Activated CD4-positive, alpha-beta T cell treated with anti-CD3 and anti-CD28 coated beads for 48 hours (primary cell): ENCODE measurements at regions not wholly inside any gene's neighbourhood (a gene's known extent, or its start where the extent isn't known, plus 50 kb on each side); places are given as distances from the start of the nearest gene placed in this dataset.
"Not testable (repeated sequence)": the region's sequence is repeated elsewhere in the genome, so short reads cannot be mapped to it uniquely, and the experiment has no call there.

Experiments
- DNase-seq: peaks from one replicate; pipeline ENCODE4 v3.0.0-alpha.2; 2020

DNA sequence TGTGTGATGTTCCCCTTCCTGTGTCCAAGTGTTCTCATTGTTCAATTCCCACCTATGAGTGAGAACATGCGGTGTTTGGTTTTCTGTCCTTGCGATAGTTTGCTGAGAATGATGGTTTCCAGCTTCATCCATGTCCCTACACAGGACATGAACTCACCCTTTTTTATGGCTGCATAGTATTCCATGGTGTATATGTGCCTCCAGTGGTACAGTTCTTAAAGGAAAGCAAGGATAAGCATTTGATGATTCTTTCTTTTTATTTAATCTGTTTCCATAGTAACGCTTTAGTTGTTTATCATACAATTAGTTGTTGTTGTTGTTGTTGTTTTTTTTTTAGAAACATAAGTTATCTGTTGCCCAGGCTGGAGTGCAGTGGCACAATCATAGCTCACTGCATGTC is 133.1 kb downstream of the TSEN15 start:
- DNase-seq, result not testable (repeated sequence)

DNA sequence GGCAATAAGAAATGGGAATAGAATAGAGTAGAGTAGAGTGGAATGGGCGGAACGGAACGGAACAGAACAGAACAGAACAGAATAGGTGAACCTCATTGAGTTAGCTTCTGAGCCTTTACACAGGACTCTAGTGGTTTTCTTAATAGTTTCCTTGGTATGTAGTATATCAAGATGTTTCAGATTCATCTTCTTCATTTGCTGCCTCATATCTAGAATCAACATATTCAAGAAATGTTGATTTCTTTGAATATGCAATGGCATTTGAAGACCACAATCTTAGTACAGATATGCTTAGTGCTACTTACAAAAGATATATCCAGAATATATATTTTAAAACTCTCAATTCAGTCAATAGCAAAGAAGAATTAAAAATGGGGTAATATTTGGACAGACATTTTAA is 133.8 kb downstream of the TSEN15 start:
- DNase-seq, result no peak

DNA sequence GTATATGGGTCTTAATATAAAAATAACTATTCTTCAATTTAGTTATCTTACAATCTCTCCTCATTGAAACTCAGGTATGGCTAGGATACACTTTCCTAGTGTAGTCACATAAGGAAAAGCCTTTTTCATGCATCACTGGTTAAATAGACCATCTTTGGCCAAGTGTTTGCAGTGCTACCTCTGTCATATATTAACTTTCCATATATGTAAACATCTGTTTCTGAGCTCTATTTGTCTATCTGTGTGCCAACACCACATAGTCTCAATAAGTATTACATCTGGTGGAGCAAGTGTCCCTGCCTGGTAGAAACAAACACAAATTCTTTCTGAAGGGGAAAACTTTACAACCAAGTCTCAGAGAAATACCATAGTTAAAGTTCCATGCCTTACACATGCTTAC is 134.6 kb downstream of the TSEN15 start:
- no peak for DNase-seq

DNA sequence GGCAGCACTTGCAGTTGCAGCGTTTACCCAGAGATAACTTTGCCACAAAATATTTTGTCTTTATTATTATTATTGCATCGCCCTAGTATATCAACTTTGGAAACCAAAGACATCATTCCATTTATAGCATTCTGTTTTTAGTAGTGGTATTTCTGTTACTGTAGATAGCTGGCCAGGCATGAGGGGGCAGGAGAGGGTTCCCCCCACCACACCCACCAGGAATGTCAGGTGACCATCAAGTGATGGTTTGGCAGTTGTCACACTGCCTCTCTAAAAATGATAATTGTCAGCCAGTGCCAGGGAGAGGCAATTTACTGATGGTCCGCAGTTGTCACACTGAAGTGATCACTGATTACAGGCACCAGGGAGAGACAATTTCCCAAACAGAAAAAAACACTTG is 135.6 kb downstream of the TSEN15 start:
- DNase-seq, result no peak

DNA sequence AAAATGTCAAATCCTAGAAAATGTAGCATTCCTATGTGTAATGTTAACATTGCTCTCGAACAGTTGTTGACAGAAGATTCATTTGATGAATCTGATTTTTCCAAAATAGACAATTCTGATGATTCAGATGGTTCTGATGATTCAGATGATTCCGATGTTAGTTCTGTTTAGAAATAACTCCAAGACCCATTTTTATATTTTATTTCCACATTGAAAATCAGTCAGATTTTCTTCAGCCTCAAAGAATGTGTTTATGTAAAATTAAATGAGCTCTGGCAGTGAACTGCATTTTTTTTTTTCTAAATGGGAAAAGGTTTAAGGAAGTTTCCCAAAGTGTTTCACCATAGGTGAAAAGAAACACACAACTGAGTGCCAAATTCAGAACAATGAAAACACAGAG is 136.5 kb downstream of the TSEN15 start:
- no peak for DNase-seq

DNA sequence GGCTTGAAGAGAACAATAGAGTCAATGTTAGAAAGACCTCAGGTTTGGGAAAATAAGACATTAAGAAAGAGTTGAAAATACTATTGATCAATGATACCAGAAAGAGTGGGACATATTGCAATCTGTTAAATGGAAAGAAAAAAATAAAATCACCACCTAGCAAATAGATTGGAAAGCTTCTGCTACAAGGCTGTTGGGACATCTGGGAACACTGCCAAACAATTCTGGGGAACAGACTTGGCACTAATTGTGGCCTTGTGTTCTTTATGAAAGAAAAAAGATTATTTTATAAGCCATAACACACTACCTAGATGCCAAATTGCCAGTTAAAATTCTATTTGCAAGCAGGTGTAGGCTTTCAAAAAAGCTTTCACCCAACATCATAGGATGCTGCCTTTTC is 137.8 kb downstream of the TSEN15 start:
- DNase-seq, result no peak

DNA sequence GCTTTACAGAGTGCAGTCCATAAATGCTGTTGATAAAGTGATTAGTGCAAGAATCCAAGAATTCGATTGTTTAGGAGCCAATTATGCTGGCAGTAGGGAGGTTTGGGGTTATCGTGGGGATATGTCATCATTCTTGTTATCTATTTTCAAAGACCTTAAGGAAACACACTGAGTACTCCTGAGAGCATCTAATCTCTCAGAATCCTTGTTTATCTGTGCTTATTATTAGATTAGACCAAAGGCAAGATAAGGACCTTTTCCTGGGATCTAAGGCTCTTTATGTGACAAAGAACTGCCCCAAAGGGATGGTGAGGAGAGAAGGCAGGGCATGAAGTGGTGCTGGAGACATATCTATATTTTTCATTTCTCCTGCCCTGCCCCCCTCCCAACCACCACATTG is 139.1 kb downstream of the TSEN15 start:
- DNase-seq, result no peak

DNA sequence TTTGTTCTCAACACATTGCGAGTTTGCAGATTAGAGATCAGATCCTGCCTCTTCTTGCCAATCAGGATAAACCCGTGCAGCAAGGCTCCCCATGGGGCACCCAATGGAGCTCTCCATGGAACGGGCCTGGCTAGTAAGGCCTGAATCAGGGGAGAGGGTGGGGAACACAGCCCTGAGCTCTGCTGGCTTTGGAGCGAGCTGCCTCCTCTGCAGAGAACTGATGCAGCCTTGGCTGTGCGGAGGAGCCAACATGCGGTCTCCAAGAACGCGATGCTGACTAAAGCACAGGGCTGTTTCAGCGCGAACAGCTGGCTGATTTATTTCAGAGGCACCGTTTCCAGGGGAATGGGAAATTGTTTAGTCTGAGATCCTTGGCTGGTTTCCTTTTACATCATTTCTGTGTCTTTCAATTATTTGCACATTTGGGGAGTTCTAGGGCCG is 139.7 kb downstream of the TSEN15 start:
- DNase-seq, result no peak

DNA sequence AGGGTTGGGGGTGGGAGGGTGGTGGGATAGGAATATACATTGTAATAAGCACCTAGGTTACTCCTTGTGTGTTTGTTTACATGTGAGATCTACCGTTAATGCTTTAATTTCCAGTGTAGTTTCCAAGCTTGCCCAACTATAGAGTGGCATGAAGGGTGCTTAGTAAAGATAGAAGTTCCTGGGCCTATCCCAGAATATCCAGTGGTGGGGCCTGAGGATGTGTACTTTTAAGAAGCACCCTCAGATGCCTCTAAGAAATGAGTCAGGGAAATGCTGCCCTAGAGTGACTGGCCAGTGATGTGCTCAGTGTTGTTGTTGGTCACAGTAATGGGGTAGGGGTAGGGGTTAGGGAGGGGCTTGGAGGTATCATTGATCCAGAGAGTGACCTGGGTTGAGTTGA is 141.3 kb downstream of the TSEN15 start:
- DNase-seq, result no peak

DNA sequence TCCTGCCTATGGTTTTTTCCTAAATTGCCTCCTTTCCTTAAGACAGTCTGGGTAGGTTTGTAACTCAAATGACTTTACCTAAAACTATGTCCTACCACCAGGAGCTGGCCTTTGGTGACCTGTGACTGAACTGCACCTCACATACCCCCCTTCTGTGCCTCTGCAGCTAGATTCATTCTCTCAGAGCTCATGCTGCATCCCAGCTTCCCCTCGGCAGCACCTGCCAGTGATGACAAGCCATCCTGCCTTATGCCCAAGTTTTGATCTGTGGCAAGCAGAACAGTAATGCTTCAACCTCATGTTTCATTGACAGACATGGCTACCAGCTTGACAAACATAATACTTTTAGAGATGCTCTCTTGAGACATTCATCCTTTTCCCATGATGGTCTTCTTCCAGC is 141.9 kb downstream of the TSEN15 start:
- DNase-seq, result no peak

DNA sequence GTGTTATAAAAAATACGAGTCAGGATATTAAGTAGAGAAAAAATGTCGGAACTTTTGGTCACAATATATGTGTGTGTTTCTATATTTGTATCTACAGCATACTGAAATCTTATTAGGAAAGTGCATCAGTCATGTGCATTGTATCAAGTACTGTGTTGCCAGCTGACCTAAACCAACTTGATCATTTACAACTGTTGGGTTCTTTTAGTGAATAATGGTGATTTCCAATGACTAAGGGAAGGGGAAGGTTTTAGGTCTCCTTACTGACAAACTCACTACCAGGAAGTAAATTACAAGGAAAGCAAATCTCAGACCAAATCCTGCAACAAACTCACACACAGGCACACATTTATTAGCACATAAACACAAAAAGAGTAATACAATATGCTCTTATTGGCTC is 142.7 kb downstream of the TSEN15 start:
- no peak for DNase-seq

DNA sequence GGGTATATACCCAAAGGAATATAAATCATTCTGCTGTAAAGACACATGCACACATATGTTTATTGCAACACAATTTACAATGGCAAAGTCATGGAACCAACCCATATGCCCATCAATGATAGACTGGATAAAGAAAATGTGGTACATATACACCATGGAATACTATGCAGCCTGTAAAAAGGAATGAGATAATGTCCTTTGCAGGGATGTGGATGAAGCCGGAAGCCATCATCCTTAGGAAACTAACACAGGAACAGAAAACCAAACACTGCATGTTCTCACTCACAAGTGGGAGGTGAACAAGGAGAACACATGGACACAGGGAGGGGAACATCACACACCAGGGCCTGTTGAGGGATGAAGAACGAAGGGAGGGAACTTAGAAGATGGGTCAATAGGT is 144.2 kb downstream of the TSEN15 start:
- not testable (repeated sequence) for DNase-seq

DNA sequence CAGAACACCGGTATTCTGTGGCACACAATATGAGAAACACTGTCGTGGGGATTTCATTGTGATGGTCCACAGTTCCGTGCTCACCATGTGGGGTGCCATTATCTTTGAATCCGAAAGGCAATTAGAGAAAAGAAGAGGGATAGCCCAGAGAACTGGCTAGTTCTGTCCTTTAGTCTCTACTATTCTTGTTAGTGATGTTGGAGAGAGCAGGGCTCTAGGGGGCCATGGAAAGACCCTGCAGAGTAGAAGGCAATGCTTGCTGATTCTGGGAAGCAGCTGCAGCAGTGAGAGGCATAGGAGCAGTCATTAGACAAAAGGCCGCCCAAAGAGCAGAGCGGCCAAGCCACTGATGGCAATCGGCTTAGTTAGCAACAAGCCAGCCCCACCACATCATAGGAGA is 146.3 kb downstream of the TSEN15 start:
- DNase-seq, result no peak

DNA sequence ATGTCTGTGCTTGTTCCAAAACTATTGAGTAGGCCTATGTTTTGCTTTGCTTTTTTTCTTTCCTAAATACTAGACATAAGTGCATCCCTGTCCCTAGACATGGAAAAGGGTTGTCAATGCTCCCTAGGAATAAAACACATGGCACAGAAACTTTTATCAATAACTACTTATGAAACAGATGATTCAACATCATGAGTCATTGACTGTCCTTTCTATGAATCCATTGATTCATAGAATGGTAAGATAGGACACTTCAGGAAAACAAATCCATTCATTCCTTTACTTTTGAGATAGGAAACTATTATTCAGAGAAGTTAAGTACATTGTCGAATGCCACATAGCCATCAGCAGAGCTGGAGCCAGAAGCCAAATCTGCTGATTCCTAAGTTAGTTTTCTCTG is 147.5 kb downstream of the TSEN15 start:
- no peak for DNase-seq

DNA sequence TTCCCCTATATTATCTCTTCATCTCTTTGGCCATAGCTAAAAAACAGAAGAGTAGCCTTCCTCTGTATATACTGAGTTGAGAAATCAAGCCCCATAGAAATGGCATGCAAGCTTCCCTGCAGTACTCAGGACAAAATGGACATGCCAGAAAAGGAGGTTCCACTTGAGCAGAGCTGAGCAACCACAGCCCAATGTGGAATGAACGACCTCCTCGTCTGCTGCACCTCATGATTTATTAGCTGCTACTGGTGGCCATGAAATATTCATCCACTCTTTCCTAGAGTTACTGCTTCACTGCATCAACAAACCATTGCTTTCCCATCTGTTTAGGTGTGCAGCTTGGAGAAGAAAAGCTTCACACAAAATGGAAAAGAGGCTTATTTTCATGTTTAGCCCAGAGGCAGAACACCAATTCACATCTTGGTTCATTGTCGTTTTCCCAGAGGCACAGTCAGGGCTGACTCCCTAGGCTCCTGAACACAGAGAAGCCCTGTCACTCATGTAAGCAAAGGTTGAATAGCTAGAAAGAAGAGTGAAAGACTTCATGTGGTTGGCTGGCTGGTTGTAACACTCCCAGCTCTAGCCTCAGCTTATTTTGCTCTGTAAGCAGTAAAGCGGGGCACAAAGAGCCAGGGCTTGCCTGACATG is 148.0 kb downstream of the TSEN15 start:
- no peak for DNase-seq

DNA sequence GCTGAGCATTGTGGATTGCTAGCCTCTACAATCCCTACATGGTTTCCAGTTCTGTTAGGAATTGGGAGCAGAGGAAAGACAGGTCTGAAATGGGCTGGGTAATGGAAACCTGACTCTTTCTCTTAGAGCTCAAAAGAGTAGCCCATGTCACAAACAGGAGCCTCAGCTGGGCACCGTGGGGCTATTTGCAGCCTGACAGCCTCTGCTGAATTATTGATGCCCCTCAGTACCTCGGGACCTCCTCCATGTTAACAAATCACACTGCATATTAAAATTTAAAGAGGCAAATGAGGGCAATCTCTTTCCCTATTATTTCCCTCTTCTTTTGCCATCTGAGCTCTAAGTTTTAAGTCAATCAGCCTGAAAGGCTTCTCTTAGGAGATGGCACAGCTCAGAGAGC is 157.1 kb downstream of the TSEN15 start:
- DNase-seq, result no peak

DNA sequence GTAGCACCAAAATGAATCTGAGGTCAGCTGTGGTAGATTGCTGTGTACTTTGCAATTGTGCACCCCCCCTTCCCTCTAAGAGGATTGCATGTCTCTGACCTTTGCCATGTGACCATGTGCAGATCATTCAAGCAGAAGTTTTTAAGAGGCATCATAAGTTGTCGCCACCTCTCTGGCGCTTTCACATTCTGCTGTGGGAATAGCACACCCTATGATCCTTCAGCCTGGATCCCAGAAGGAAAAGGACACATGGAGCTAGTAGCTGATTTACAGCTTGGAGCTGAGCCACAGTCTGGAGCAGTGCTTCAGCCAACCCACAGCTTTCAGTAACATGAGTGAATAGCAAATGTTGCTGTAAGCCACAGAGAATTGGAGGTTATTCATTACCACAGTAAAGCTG is 158.5 kb downstream of the TSEN15 start:
- DNase-seq, result no peak

DNA sequence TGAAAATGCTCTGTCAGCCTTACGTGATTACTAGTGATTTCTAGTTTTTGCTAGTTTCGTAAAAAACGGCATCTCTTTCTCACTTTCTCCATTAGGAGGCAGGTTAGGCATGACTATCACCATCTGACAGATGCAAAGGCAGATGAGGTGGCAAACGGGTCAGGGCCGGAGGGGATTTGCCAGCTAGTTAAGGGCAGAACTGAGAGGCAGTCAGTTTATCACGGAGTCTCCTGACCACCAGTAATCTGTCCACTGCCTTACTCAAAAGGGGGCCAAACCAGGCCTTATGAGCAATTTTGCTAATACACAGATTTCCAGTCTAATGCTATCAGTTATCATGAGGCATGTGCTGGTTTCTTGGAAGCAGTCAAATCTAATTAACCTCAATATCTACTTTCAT is 159.3 kb downstream of the TSEN15 start:
- no peak for DNase-seq

DNA sequence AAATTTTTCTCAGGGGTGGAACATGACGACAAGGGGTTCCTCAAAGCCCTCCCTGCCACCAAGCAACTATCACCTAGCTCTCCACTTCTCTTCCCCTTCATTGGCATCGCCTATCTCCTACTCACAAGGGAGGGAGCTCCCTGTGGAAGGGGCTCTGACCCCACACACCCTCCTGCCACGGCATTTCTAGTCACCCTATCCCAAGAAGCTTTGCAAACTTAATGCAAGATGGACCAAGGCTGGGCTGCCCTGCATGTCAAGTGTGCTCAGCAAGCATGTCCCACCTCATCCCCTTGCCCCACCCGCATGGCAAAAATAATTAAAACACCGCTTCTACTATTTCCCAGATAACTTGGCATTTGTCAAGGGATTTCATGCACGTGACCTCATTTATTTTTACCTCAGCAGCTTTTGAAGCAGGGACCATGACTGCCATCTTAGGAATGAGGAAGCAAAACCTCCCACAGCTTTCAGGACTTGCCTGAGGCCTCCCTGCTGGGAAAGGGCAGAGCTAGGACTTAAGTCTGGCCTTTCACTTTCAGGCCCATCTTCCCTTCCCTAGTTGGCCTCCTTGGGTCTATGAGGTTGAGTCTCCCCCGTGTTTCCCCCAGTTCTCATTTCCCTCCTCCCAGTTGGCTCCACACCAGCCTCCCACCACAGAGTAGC is 161.3 kb downstream of the TSEN15 start:
- DNase-seq, result no peak

DNA sequence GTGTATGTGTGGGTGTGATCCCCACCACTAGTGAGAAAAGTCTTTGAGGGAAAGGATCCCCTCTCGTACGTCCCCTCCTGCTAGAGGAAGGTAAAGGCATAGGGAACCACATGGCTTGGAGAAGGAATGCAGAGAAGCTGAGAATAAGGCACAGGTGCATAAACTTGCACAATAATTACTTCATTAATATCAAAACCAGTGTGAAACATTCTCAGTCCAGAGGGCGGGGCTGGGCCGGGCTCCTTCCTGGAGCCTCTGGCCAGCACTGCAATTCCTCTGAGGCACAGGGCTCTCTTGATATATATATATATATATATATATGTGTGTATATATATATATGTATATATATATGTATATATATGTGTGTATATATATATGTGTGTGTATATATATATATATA is 162.6 kb downstream of the TSEN15 start:
- no peak for DNase-seq

DNA sequence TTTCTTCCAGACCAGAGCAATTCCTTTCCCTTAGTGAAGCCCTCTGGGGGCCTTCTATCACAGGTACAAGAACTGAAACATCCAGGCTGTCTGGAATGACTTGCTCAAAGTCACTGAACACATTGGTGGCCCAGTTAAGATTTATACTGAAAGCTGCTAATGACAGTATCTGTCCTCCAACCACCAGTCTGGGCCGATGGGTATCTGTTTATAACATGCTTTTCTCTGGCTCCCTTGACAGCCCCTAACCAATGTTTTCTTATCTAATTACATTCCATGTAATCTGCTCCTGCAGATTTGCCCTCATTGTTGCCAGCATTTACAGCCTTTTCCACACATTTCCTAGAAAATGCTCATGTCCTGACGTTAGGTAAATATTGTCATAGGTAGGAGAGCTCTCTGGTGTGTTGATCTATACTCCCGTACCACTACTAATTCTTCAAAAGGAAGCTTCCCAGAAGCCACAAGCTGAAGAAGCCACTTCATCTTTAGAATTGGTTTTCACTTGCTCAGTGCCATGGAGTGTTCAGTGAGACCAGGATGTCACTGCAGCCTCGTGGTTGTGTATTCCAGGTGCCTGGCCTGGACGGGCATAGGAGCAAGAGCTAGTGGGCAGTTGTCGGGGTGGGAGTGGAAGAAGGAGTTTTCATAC is 163.9 kb downstream of the TSEN15 start:
- DNase-seq, result no peak

DNA sequence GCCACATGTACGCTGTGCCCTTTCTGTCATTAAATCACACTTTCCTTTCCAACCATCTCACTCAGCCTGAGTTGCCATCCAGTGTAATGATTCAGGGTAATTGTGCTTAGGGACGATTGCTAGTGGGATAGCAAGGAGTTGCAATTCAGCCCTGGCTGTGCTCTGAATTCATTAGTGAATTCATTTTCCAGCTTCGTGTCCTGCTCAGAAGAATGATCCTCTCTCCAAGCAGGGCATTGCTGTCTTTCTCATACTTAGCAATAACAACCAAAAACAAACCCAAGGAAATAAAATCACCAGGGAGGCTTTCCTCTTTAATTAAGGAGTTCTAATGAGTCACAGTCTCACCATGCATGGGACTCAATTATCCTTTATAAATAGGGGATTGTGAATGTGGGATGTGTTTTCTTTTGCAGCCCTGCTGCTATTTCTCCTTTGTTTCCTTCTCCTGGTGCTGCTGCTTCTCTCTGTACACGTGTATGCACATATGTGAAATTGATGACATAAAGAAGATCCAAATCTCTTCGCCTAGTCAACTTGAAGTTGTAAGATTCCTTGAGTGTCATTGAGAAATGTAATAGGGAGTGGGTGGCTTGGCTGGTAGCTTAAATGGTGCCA is 167.0 kb downstream of the TSEN15 start:
- no peak for DNase-seq

DNA sequence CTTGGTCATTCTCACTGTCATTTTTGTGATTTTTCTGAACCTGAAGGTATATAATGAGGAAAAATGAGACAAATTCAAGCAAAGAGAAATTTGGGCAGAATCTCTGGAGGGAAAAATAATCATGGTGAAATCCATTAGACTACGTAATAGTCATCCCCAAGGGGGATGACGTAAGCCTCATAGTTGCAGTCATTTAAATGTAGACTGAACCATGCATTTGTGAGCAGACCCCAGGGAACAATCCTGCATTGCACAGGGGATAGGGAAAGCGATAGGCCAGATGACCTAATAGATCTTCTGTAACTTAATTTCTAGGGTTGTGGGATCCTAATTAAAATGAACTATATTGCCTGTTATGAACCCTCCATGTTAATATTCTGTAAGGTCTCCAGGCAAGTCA is 167.4 kb upstream of the C1orf21 start:
- no peak for DNase-seq

DNA sequence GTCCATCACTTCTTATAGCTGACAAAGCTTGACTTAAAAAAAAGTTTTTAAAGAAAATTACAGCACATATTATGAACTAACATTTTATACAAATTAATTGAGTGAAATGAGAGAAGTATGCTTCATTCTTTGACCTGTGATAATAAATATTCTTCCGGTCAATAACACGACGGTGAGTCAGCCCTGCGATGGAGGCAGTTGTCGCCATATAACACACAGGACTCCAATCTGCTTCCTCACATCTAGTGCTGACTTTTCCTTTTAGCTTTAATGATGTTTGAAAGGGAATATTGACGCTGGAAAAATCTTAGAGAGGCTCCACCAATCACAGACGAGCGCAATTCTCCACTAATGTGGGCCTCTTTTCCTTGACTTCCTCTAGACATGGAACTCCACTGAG is 166.9 kb upstream of the C1orf21 start:
- DNase-seq, result no peak
